ENCODE measurements at regions not wholly inside any gene's neighbourhood (a gene's known extent, or its start where the extent isn't known, plus 50 kb on each side); places are given as distances from the start of the nearest gene placed in this dataset.

DNA sequence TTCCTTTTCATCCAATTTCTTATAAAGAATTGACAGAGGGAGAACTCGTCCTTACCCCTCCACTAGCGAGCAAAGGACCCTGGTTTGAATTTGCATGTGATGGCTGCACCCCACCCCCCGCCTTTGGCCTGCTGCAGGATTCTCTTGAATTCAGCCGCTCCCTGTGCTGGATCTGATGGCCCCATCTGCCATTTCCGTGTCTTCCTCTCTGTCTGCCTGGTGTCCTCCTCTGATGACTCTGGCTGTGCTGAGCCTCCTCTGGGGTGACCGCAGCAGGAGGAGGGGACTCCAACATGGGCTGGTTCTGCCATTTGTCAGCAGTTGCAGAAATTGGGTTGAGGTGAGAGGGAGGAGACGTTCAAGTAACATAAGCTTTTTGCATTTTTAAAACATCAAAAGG is 188.8 kb downstream of the DLL1 start:
- H3K27ac ChIP-seq: no peak overlapping the region
- ATAC-seq (no peak), DNase-seq (peak in 2 of 4 donors; percentile 1 to 7)
- intact Hi-C loops (cut with DNase I): no loop called here
- WGBS, 2 donors: 82 to 84% methylated on average over 7 of the region's 7 CpGs
- no peaks in the 10 kb centered on the region for H3K36me3 ChIP-seq (replicated peaks in 1 of 2; ENCODE audit: insufficient read depth in 1 of 2, low read depth in 2 of 2)
- H3K4me3 ChIP-seq: no peak overlapping the region
- H3K4me1 ChIP-seq: no peaks in the 10 kb centered on the region
- H3K27me3 ChIP-seq: no peaks in the 10 kb centered on the region
- no peaks in the 10 kb centered on the region for H3K9me3 ChIP-seq
- TF ChIP-seq POLR2A (IDR thresholded peaks at IDR 0.05): no peak
- TF ChIP-seq, protein P1, sequence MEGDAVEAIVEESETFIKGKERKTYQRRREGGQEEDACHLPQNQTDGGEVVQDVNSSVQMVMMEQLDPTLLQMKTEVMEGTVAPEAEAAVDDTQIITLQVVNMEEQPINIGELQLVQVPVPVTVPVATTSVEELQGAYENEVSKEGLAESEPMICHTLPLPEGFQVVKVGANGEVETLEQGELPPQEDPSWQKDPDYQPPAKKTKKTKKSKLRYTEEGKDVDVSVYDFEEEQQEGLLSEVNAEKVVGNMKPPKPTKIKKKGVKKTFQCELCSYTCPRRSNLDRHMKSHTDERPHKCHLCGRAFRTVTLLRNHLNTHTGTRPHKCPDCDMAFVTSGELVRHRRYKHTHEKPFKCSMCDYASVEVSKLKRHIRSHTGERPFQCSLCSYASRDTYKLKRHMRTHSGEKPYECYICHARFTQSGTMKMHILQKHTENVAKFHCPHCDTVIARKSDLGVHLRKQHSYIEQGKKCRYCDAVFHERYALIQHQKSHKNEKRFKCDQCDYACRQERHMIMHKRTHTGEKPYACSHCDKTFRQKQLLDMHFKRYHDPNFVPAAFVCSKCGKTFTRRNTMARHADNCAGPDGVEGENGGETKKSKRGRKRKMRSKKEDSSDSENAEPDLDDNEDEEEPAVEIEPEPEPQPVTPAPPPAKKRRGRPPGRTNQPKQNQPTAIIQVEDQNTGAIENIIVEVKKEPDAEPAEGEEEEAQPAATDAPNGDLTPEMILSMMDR (IDR thresholded peaks at IDR 0.05): no peak

DNA sequence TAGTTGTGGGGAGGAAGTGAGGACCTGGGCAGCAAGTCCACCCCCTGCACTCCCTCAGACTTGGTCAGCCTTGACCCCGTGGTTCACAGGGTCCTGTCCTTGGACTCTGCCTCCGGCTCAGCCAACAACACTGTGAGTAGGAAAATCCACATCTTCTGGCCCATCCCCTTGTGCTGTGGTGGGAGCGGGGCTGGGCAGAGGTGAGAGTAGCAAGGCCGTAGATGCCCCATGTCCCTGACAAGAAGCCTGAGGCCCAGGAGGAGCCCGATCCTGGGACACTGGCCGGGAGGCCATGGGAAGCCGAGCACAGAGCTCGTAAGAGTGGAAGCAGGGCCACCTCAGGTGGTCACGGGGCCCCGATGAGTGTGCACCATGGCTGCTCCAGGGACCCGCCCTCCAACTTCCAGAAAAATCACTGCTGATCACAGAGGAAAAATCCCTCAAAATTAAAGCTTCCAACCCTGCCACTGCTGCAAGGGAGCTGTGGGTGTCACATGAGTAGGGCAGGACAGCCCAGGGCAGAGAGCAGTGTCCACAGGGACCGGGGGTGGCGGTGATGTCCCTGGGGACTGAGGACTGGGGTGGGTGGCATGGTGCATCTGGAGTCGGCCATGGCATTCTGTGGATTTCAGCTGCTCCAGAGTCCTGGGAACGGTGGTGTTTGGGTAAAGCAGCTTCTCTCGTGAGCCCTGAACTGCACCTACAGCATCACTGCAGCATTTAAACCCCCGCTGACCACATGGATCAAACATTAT is 189.4 kb downstream of the DLL1 start:
- H3K27me3 ChIP-seq: no peaks in the 10 kb centered on the region
- H3K9me3 ChIP-seq: no peaks in the 10 kb centered on the region
- 85 to 92% methylated on average over 8 to 12 of the region's 17 CpGs for WGBS, 2 donors
- intact Hi-C loops (cut with DNase I): no loop called here
- H3K27ac ChIP-seq: no peak overlapping the region
- no peak for TF ChIP-seq POLR2A (IDR thresholded peaks at IDR 0.05)
- TF ChIP-seq, protein P1 (IDR thresholded peaks at IDR 0.05): no peak
- ATAC-seq (no peak), DNase-seq (peak in 2 of 4 donors; percentile 1 to 6)
- no peaks in the 10 kb centered on the region for H3K4me1 ChIP-seq
- H3K4me3 ChIP-seq: no peak overlapping the region
- no peaks in the 10 kb centered on the region for H3K36me3 ChIP-seq (replicated peaks in 1 of 2; ENCODE audit: insufficient read depth in 1 of 2, low read depth in 2 of 2)

DNA sequence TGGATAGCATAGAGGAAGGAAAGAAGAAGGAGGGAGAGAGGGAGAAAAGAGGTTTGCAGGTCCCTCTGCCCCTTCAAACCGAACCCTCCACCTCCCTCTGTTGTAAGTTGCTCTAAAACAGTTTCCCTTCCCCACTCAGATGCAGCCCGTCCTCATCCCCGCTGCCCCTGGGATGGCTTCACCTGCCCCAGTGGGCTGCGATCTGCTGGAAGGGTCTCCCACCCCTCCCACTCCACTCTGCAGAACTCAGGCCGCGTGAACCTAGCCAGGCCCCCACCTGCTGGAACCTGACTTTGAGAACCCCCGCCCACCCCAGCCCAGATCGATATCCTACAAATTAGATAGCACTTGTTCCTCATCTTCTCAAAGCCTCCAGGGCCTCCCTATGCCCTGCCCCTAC is 190.8 kb downstream of the DLL1 start:
- intact Hi-C loops (cut with DNase I): no loop called here
- DNase-seq (peak in 1 of 4 donors; percentile 3), ATAC-seq (no peak)
- no peak overlapping the region for H3K4me3 ChIP-seq
- 82 to 99% methylated on average over 8 of the region's 8 CpGs for WGBS, 2 donors
- no peaks in the 10 kb centered on the region for H3K9me3 ChIP-seq
- TF ChIP-seq POLR2A (IDR thresholded peaks at IDR 0.05): no peak
- TF ChIP-seq, protein P1 (IDR thresholded peaks at IDR 0.05): no peak
- H3K4me1 ChIP-seq: no peaks in the 10 kb centered on the region
- no peak overlapping the region for H3K27ac ChIP-seq
- no peaks in the 10 kb centered on the region for H3K36me3 ChIP-seq (replicated peaks in 1 of 2; ENCODE audit: insufficient read depth in 1 of 2, low read depth in 2 of 2)
- H3K27me3 ChIP-seq: no peaks in the 10 kb centered on the region

DNA sequence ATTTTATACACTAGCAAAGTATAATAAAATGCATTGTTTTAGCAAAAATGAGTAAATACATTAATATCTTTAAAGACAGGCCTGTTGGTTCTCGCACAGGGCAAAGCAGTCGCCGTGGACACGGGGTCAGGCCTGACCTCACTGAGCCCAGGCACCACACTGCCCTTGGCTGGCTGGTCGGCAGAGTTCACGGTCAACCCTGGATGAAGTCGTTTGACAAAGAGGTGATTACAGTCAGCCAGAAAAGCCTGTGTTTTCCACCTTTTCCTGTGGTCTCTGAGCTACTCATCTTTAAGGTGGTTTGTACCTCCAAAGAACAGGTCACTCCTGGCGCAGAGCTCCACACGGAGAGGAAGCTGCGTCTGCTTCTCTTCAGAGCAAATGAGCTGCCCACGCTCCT is 191.5 kb downstream of the DLL1 start:
- Histone ChIP-seq H3K36me3 (replicated peaks in 1 of 2; ENCODE audit: insufficient read depth in 1 of 2, low read depth in 2 of 2) (no peaks in the 10 kb centered on the region), H3K27ac (no peak overlapping the region), H3K27me3 (no peaks in the 10 kb centered on the region), H3K9me3 (no peaks in the 10 kb centered on the region), H3K4me1 (no peaks in the 10 kb centered on the region), H3K4me3 (no peak overlapping the region)
- DNase-seq (peak in 2 of 4 donors; percentile 1 to 4), ATAC-seq (no peak)
- 75 to 76% methylated on average over 9 to 11 of the region's 11 CpGs for WGBS, 2 donors
- no peak for TF ChIP-seq POLR2A (IDR thresholded peaks at IDR 0.05)
- TF ChIP-seq, protein P1 (IDR thresholded peaks at IDR 0.05): no peak
- intact Hi-C loops (cut with DNase I): no loop called here

Measured in body of pancreas (tissue), 4 donors.